ENCODE measurements at regions not wholly inside any gene's neighbourhood (a gene's known extent, or its start where the extent isn't known, plus 50 kb on each side); places are given as distances from the start of the nearest gene placed in this dataset.

DNA sequence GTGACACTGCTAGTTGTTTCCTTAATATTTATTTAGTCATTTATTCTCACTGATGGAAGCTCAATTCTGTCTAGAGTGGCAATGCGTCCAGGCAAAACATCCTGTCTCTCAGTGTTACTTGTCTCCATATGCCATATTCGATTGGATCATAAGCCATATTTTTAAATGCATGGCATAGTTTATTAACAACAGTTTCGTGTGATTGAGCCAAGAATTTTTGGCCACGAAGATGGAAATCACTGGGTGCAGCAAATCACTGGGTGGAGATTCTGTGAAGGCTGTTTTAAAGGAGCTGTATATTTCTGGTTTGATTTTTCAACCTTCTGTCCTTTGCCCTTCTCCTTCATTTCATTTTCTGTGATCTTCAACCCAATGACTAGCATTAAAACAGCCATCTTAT lies 205.2 kb downstream of the JRKL start:
- TF ChIP-seq, protein P1, sequence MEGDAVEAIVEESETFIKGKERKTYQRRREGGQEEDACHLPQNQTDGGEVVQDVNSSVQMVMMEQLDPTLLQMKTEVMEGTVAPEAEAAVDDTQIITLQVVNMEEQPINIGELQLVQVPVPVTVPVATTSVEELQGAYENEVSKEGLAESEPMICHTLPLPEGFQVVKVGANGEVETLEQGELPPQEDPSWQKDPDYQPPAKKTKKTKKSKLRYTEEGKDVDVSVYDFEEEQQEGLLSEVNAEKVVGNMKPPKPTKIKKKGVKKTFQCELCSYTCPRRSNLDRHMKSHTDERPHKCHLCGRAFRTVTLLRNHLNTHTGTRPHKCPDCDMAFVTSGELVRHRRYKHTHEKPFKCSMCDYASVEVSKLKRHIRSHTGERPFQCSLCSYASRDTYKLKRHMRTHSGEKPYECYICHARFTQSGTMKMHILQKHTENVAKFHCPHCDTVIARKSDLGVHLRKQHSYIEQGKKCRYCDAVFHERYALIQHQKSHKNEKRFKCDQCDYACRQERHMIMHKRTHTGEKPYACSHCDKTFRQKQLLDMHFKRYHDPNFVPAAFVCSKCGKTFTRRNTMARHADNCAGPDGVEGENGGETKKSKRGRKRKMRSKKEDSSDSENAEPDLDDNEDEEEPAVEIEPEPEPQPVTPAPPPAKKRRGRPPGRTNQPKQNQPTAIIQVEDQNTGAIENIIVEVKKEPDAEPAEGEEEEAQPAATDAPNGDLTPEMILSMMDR (IDR thresholded peaks at IDR 0.05) = no peak
- Histone ChIP-seq H3K27me3 (no peaks in the 10 kb centered on the region), H3K36me3 (no peaks in the 10 kb centered on the region), H3K4me1 (no peaks in the 10 kb centered on the region), H3K9me3 (no peaks in the 10 kb centered on the region), H3K27ac (no peak overlapping the region), H3K4me3 (no peak overlapping the region)
- DNase-seq (ENCODE audit: low spot score in 2 of 2) = no peak
- intact Hi-C loops (cut with DNase I) = no loop called here

GRCh38 chr11:96607864-96608558 lies 218.2 kb downstream of the JRKL start:
- no peaks in the 10 kb centered on the region for H3K36me3 ChIP-seq
- H3K4me1 ChIP-seq = no peaks in the 10 kb centered on the region
- TF ChIP-seq, protein P1 (IDR thresholded peaks at IDR 0.05) = no peak

GRCh38 chr11:96614101-96614500 lies 224.3 kb downstream of the JRKL start:
- Histone ChIP-seq H3K27me3 (no peaks in the 10 kb centered on the region), H3K9me3 (no peaks in the 10 kb centered on the region), H3K4me1 (no peaks in the 10 kb centered on the region), H3K4me3 (no peak overlapping the region), H3K27ac (no peak overlapping the region), H3K36me3 (no peaks in the 10 kb centered on the region)
- intact Hi-C loops (cut with DNase I) = no loop called here
- TF ChIP-seq, protein P1 (IDR thresholded peaks at IDR 0.05) = no peak
- no peak for DNase-seq (ENCODE audit: low spot score in 2 of 2)

More at GRCh38 chr11:96607864-96608558, 218.2 kb downstream of the JRKL start:
- intact Hi-C loops (cut with DNase I) = no loop called here
- Histone ChIP-seq H3K9me3 (no peaks in the 10 kb centered on the region), H3K27me3 (no peaks in the 10 kb centered on the region), H3K4me3 (no peak overlapping the region), H3K27ac (no peak overlapping the region)
- DNase-seq (ENCODE audit: low spot score in 2 of 2) = no peak

DNA sequence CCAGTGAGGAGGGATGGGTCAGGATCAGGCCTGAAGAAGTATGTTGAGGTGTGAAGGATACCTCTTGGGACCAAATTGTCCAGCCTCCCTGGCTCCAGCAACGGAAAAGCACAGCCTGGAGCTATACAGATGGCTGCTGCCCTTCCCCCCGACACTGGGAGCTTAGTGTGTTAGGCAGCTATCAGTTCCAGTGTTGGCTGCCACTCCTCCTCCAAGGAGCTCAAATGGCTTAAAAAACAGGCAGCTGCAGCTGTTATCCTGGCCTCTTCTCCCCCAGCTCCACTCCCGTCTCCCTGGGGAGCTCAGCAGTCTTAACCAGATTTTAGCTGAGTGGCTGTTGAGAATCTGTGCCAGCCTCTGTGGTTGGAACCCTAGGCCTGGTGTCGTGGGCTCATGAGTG lies 225.0 kb downstream of the JRKL start:
- DNase-seq (ENCODE audit: low spot score in 2 of 2) = no peak
- Histone ChIP-seq H3K27me3 (no peaks in the 10 kb centered on the region), H3K4me3 (no peak overlapping the region), H3K36me3 (no peaks in the 10 kb centered on the region), H3K9me3 (no peaks in the 10 kb centered on the region), H3K27ac (no peak overlapping the region), H3K4me1 (no peaks in the 10 kb centered on the region)
- TF ChIP-seq, protein P1 (IDR thresholded peaks at IDR 0.05) = no peak
- intact Hi-C loops (cut with DNase I) = no loop called here

DNA sequence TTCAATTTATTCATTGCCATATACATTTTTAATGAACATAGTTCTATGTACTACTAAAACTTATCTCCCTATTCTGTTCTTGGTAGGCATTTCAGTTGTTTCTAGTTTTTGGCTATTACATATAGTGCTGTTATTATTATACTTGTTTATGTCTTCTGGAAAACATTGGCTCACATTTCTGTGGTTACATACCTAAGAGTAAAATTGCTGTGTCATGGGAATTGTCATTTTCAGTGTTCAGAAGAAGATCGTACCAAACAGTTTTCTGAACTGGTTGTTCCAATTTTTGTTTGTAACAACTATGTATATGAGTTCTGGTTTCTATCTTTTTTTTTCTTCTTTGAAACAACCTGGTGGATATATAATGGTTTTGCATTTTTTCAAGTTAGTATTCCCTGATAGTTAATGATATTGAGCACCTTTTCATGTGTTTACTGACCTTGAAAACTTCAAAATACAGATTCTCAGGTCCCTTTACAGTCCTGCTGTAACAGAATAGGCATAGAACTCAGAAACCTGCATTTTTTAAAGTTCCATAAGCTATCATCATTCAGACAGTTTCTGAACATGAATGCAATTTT lies 230.7 kb downstream of the JRKL start:
- DNase-seq (ENCODE audit: low spot score in 2 of 2) = no peak
- Histone ChIP-seq H3K27ac (no peak overlapping the region), H3K4me1 (no peaks in the 10 kb centered on the region), H3K4me3 (no peak overlapping the region), H3K36me3 (no peaks in the 10 kb centered on the region), H3K9me3 (no peaks in the 10 kb centered on the region), H3K27me3 (no peaks in the 10 kb centered on the region)
- TF ChIP-seq, protein P1 (IDR thresholded peaks at IDR 0.05) = no peak
- intact Hi-C loops (cut with DNase I) = no loop called here

Data from ascending aorta (tissue), 2 donors.